Loucy (cell line): ENCODE measurements at regions not wholly inside any gene's neighbourhood (a gene's known extent, or its start where the extent isn't known, plus 50 kb on each side); places are given as distances from the start of the nearest gene placed in this dataset.

Experiments
- H2AFZ ChIP-seq: fragments of 200-600 bp; sonication (generic); 2 replicates; pipeline ENCODE4 v1.6.0; 2016; ENCODE audit warnings: antibody characterized with exemption, mild to moderate bottlenecking, low read length, moderate library complexity
- H3F3A ChIP-seq: fragments of 200-600 bp; 2 replicates; pipeline ENCODE4 v1.6.0; 2016; ENCODE audit warnings: antibody characterized with exemption, low read depth, mild to moderate bottlenecking
- H3K27me3 ChIP-seq: fragments of 200-600 bp; sonication (generic); 2 replicates; pipeline ENCODE4 v1.6.1; 2014; ENCODE audit warnings: low read length, mild to moderate bottlenecking; ENCODE audit not compliant: insufficient read depth, poor library complexity, severe bottlenecking
- H3K36me3 ChIP-seq: fragments of 200-600 bp; sonication (generic); 2 replicates; pipeline ENCODE4 v1.6.1; 2016; ENCODE audit warnings: low read length; ENCODE audit not compliant: insufficient read depth
- H3K4me1 ChIP-seq: fragments of 200-600 bp; sonication (generic); 2 replicates; pipeline ENCODE4 v1.5.1; 2014; ENCODE audit warnings: low read length, mild to moderate bottlenecking; ENCODE audit not compliant: insufficient read depth, poor library complexity, severe bottlenecking
- H3K4me2 ChIP-seq: fragments of 200-600 bp; sonication (generic); 2 replicates; pipeline ENCODE4 v1.6.0; 2014; ENCODE audit warnings: antibody characterized with exemption, low read length, low read depth, mild to moderate bottlenecking; ENCODE audit not compliant: poor library complexity, severe bottlenecking
- H3K4me3 ChIP-seq: fragments of 200-600 bp; sonication (generic); 2 replicates; pipeline ENCODE4 v1.5.1; 2014; ENCODE audit warnings: low read length, mild to moderate bottlenecking, mixed read lengths; ENCODE audit not compliant: poor library complexity, severe bottlenecking
- H3K79me2 ChIP-seq: fragments of 200-600 bp; sonication (generic); 2 replicates; pipeline ENCODE4 v1.6.1; 2014; ENCODE audit warnings: low read length; ENCODE audit not compliant: insufficient read depth
- H3K9ac ChIP-seq: fragments of 200-600 bp; sonication (generic); 2 replicates; pipeline ENCODE4 v1.6.0; 2014; ENCODE audit warnings: mild to moderate bottlenecking, low read depth, low read length, moderate library complexity; ENCODE audit not compliant: poor library complexity, severe bottlenecking
- H3K9me2 ChIP-seq: fragments of 200-600 bp; sonication (generic); replicated peaks from 2 replicates; pipeline ENCODE4 v1.6.1; 2016; ENCODE audit warnings: low read depth, low read length, mixed read lengths
- H3K9me3 ChIP-seq: fragments of 200-600 bp; sonication (generic); 2 replicates; pipeline ENCODE4 v1.6.1; 2014; ENCODE audit warnings: mild to moderate bottlenecking, antibody characterized with exemption, low read length, low read depth; ENCODE audit not compliant: insufficient read depth
- H4K20me1 ChIP-seq: fragments of 200-600 bp; sonication (generic); 2 replicates; pipeline ENCODE4 v1.6.0; 2014; ENCODE audit warnings: antibody characterized with exemption, low read length, mild to moderate bottlenecking; ENCODE audit not compliant: insufficient read depth, poor library complexity, severe bottlenecking
- CTCF ChIP-seq: fragments of 200-600 bp; sonication (generic); conservative IDR thresholded peaks from 2 replicates; pipeline ENCODE4 v1.5.1; 2014; ENCODE audit warnings: mild to moderate bottlenecking, antibody characterized with exemption, low read length
- EZH2phosphoT487 ChIP-seq: fragments of 200-600 bp; IDR thresholded peaks from 2 replicates; pipeline ENCODE4 v1.6.1; 2018; ENCODE audit warnings: antibody characterized with exemption, mild to moderate bottlenecking, moderate library complexity, borderline replicate concordance

GRCh38 chr6:113672491-113673149 lies 184.5 kb upstream of the MARCKS start:
- no peak overlapping the region for H2AFZ ChIP-seq
- H3K79me2 ChIP-seq, result no peaks in the 10 kb centered on the region
- no peaks in the 10 kb centered on the region for H3K36me3 ChIP-seq
- no peak for TF ChIP-seq EZH2phosphoT487
- no peak overlapping the region for H3K9ac ChIP-seq
- no peaks in the 10 kb centered on the region for H3K27me3 ChIP-seq
- no peaks in the 10 kb centered on the region for H4K20me1 ChIP-seq
- no peak overlapping the region for H3K4me3 ChIP-seq
- H3F3A ChIP-seq, result no peaks in the 10 kb centered on the region
- no peaks in the 10 kb centered on the region for H3K9me3 ChIP-seq
- H3K9me2 ChIP-seq, result no peaks in the 10 kb centered on the region
- H3K4me1 ChIP-seq, result no peaks in the 10 kb centered on the region
- H3K4me2 ChIP-seq, result no peak overlapping the region

GRCh38 chr6:113674075-113674474 lies 183.1 kb upstream of the MARCKS start:
- Histone ChIP-seq H3K9me3 (no peaks in the 10 kb centered on the region), H3K4me2 (no peak overlapping the region), H3K36me3 (no peaks in the 10 kb centered on the region), H3K27me3 (no peaks in the 10 kb centered on the region), H2AFZ (no peak overlapping the region), H3K4me3 (no peak overlapping the region), H3K9me2 (no peaks in the 10 kb centered on the region), H3K4me1 (no peaks in the 10 kb centered on the region), H3F3A (no peaks in the 10 kb centered on the region), H4K20me1 (no peaks in the 10 kb centered on the region), H3K79me2 (no peaks in the 10 kb centered on the region), H3K9ac (no peak overlapping the region)
- TF ChIP-seq CTCF (no peak), EZH2phosphoT487 (no peak)

- TF ChIP-seq EZH2phosphoT487 (no peak), CTCF (no peak)
- no peaks in the 10 kb centered on the region for H3K4me1 ChIP-seq
- H3K4me3 ChIP-seq, result no peak overlapping the region
Observed at GRCh38 chr6:113676057-113676456, 181.1 kb upstream of the MARCKS start.

GRCh38 chr6:113676968-113677367 lies 180.2 kb upstream of the MARCKS start:
- Histone ChIP-seq H2AFZ (no peak overlapping the region), H3K9me3 (no peaks in the 10 kb centered on the region)
- no peak for TF ChIP-seq EZH2phosphoT487
- TF ChIP-seq CTCF, result no peak

More at GRCh38 chr6:113676057-113676456, 181.1 kb upstream of the MARCKS start:
- Histone ChIP-seq H3F3A (no peaks in the 10 kb centered on the region), H3K79me2 (no peaks in the 10 kb centered on the region), H3K9ac (no peak overlapping the region), H3K9me2 (no peaks in the 10 kb centered on the region), H4K20me1 (no peaks in the 10 kb centered on the region), H3K27me3 (no peaks in the 10 kb centered on the region), H3K9me3 (no peaks in the 10 kb centered on the region), H3K36me3 (no peaks in the 10 kb centered on the region), H3K4me2 (no peak overlapping the region), H2AFZ (no peak overlapping the region)

More at GRCh38 chr6:113676968-113677367, 180.2 kb upstream of the MARCKS start:
- H4K20me1 ChIP-seq, result no peaks in the 10 kb centered on the region
- no peaks in the 10 kb centered on the region for H3K36me3 ChIP-seq
- no peak overlapping the region for H3K4me2 ChIP-seq
- H3K27me3 ChIP-seq, result no peaks in the 10 kb centered on the region
- H3K4me3 ChIP-seq, result no peak overlapping the region
- no peak overlapping the region for H3K9ac ChIP-seq
- H3K79me2 ChIP-seq, result no peaks in the 10 kb centered on the region
- no peaks in the 10 kb centered on the region for H3K4me1 ChIP-seq
- no peaks in the 10 kb centered on the region for H3F3A ChIP-seq
- no peaks in the 10 kb centered on the region for H3K9me2 ChIP-seq
